DND-41 (cell line): ENCODE measurements at regions not wholly inside any gene's neighbourhood (a gene's known extent, or its start where the extent isn't known, plus 50 kb on each side); places are given as distances from the start of the nearest gene placed in this dataset.

Experiments used
- CTCF ChIP-seq: IDR thresholded peaks from 2 replicates; pipeline ENCODE4 v1.5.1; 2012; ENCODE audit warnings: borderline replicate concordance, low read length, moderate library complexity, mild to moderate bottlenecking; ENCODE audit not compliant: poor library complexity, severe bottlenecking; ENCODE audit errors: extremely low read depth
- EZH2 ChIP-seq: IDR thresholded peaks from 3 replicates; pipeline ENCODE4 v1.6.1; 2012; ENCODE audit warnings: borderline replicate concordance, low read depth, mild to moderate bottlenecking, moderate library complexity, low read length, inconsistent platforms; ENCODE audit not compliant: severe bottlenecking

GRCh38 chr10:111303887-111304286, 227.1 kb downstream of the ADRA2A start:
- no peak for TF ChIP-seq CTCF
- no peak for TF ChIP-seq EZH2
